ENCODE measurements at regions not wholly inside any gene's neighbourhood (a gene's known extent, or its start where the extent isn't known, plus 50 kb on each side); places are given as distances from the start of the nearest gene placed in this dataset.

DNA sequence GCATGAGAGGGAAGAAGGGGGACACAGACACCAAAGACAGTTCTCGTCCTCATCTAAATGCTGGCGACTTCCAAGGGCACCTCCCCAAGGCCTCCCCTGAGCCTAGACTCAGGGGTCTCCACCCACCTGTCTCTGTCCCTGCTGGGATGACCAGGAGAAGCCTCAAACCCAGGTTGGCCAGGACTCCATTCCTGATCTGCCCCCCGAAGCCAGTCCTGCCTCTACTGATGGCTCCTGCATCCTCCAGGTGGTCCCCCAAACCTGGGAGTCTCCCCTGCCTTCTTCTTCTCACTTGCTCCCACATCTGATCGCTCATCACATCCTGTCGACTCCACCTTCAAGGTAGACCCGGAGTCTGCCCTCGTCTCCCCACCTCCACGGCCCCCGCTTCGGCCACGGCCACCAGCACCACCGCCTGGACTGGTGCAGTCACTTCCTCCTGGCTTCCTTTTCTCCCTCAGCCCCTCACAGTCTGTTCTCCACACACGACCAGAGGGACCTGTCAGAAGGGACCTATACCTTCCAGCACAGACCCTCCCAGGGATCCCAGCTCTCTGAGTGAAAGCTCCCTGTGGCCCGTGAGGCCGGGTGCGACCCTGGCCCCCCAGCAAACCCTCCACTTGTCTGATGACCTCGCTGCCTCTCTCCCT is 92.1 kb downstream of the CEBPB start:
- TF ChIP-seq, protein P1, sequence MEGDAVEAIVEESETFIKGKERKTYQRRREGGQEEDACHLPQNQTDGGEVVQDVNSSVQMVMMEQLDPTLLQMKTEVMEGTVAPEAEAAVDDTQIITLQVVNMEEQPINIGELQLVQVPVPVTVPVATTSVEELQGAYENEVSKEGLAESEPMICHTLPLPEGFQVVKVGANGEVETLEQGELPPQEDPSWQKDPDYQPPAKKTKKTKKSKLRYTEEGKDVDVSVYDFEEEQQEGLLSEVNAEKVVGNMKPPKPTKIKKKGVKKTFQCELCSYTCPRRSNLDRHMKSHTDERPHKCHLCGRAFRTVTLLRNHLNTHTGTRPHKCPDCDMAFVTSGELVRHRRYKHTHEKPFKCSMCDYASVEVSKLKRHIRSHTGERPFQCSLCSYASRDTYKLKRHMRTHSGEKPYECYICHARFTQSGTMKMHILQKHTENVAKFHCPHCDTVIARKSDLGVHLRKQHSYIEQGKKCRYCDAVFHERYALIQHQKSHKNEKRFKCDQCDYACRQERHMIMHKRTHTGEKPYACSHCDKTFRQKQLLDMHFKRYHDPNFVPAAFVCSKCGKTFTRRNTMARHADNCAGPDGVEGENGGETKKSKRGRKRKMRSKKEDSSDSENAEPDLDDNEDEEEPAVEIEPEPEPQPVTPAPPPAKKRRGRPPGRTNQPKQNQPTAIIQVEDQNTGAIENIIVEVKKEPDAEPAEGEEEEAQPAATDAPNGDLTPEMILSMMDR (IDR thresholded peaks at IDR 0.05; ENCODE audit: extremely low read depth, missing control alignments), result no peak
- no peak for DNase-seq (ENCODE audit: low spot score)

DNA sequence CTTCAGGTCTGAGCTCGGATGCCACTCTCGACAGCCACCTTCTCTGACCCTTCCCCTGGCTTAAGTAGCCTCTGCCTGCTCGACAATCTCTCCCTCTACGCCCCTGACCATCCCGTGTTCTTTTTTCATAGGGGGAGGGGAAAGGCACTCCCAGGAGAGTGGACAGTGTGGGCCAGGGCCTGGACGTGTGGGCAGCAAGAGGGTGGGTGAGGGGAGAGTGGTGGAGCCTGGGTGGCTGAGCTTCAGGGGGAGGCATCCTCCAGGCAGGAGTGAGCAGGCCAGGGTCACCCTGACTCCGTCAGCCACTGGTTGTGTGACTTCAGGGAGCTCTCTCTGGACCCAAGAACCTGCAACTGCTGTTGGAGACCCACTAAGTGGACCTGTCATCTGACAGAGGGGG is 92.7 kb downstream of the CEBPB start:
- no peak for DNase-seq (ENCODE audit: low spot score)
- TF ChIP-seq, protein P1 (IDR thresholded peaks at IDR 0.05; ENCODE audit: extremely low read depth, missing control alignments), result no peak

DNA sequence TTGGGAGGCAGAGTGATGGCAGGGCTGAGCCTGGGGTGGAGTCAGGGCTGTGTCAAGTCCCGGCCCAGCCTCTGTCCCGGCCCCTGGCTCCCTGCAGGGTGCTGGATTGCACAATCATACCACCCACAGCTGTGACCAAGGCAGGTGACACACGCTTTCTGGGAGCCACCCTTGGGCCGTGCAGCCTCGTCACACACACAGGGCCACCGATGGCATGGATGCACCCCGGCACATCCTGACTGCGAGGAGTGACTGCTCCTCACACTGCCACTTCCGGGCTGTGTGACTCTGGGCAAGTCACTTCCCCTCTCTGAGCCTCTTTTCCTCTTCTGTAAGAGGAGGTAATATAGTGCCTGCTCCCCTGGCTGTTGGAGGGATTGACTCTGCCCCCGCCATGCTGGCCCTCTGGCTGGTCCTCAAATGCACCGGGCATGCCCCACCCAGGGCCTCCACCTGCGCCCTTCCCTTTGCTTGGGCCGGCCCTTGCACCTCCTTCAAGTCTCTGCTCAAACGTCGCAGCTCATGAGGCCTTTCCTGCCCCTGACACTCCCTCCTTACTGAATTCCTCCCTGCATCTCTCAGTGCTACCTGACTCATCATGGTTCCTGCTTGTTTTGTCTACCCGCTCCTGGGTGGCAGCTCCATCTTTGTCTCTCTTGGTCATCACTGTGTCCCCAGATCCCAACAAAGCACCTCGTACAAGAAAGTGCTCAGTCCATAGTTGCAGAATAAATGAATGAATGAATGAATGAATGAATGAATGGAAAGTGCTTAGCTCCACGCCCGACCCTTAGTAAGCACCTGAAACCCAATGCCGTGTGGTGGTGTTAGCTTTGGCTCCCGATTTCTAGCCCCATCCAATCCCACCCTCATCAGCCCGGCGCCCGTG is 93.5 kb downstream of the CEBPB start:
- TF ChIP-seq, protein P1 (IDR thresholded peaks at IDR 0.05; ENCODE audit: extremely low read depth, missing control alignments), result no peak
- no peak for DNase-seq (ENCODE audit: low spot score)

GRCh38 chr20:50284811-50285375 is 94.3 kb downstream of the CEBPB start:
- no peak for DNase-seq (ENCODE audit: low spot score)
- TF ChIP-seq, protein P1 (IDR thresholded peaks at IDR 0.05; ENCODE audit: extremely low read depth, missing control alignments), result no peak

GRCh38 chr20:50285376-50286173 is 94.9 kb downstream of the CEBPB start:
- DNase-seq (ENCODE audit: low spot score), result peak; percentile 68
- TF ChIP-seq, protein P1 (IDR thresholded peaks at IDR 0.05; ENCODE audit: extremely low read depth, missing control alignments), result no peak

DNA sequence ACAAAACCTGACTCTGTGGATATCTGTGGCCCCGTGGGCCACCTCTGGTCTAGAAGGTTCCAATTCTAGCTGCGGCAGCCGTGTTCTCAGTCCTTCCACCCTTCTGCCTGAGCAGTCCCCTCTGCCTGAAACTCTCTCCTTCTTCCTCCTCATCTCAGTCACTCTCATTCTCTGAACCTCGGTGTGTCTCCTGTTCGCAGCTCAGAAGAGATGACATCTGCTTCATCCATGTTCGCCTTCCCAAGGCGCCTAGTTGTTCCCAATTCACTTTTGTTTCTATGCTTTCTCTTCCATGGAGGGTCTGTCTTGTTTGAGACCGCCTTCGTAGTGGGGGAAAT is 95.5 kb downstream of the CEBPB start:
- no peak for DNase-seq (ENCODE audit: low spot score)

More for the DNA sequence above, 95.5 kb downstream of the CEBPB start:
- TF ChIP-seq, protein P1 (IDR thresholded peaks at IDR 0.05; ENCODE audit: extremely low read depth, missing control alignments), result no peak
